Epithelial cell of proximal tubule (primary cell): ENCODE measurements at regions not wholly inside any gene's neighbourhood (a gene's known extent, or its start where the extent isn't known, plus 50 kb on each side); places are given as distances from the start of the nearest gene placed in this dataset.
A peak's percentile ranks its signal among the peaks of the same experiment; 100 is the strongest.

Experiments used
- DNase-seq: peaks from one replicate; pipeline ENCODE4 v3.0.0-alpha.2; 2011; ENCODE audit warnings: low read depth
- H3K4me3 ChIP-seq: 2 replicates; pipeline ENCODE4 v1.5.1; 2011; ENCODE audit warnings: low read depth, mild to moderate bottlenecking, low read length
- TF ChIP-seq, protein P1 (sequence below): conservative IDR thresholded peaks from 2 replicates; pipeline ENCODE4 v1.5.1; 2012; ENCODE audit warnings: low read depth, mild to moderate bottlenecking, low read length

DNA sequence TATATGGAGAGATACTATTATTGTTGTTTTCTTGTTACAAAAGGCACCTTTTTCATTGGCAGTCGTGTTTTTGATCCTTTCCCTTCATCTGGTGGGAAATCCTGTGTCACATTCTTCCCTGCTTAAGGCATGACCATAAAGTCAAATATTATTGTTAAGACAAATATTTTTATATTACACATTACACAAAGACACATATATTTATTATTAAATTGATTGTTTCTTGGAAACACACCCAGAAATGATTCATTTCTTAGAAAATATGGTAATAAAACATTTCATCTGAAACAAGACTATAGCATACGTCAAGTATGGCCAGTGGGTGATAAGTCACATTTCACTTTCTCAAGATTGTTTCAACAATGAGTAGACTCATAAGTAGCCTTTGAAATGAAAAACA is 77.3 kb downstream of the KCTD12 start:
- no peak overlapping the region for H3K4me3 ChIP-seq
- no peak for DNase-seq
- TF ChIP-seq, protein P1, sequence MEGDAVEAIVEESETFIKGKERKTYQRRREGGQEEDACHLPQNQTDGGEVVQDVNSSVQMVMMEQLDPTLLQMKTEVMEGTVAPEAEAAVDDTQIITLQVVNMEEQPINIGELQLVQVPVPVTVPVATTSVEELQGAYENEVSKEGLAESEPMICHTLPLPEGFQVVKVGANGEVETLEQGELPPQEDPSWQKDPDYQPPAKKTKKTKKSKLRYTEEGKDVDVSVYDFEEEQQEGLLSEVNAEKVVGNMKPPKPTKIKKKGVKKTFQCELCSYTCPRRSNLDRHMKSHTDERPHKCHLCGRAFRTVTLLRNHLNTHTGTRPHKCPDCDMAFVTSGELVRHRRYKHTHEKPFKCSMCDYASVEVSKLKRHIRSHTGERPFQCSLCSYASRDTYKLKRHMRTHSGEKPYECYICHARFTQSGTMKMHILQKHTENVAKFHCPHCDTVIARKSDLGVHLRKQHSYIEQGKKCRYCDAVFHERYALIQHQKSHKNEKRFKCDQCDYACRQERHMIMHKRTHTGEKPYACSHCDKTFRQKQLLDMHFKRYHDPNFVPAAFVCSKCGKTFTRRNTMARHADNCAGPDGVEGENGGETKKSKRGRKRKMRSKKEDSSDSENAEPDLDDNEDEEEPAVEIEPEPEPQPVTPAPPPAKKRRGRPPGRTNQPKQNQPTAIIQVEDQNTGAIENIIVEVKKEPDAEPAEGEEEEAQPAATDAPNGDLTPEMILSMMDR, result no peak

DNA sequence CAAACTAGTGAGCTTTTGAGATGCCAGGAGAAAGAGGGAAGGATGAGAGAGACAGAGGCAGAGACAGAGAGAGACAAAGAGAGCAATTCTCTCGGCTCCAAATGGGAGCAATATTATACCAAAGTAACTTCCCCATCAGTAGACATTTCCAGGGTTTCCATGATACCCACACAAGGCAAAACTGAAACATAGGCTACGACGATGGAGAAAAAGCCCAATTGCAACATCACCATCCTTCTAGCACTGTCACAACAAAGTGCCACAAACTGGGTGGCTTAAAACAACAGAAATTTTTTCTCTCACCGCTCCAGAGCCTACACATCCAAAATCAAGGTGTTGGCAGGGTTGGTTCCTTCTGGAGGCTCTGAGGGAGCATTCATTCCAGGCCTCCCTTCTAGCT is 81.4 kb downstream of the KCTD12 start:
- DNase-seq, result no peak
- TF ChIP-seq, protein P1, result no peak
- H3K4me3 ChIP-seq, result no peak overlapping the region

- H3K4me3 ChIP-seq, result no peak overlapping the region
- no peak for DNase-seq
- TF ChIP-seq, protein P1, result no peak
These were observed 82.4 kb downstream of the KCTD12 start for GRCh38 chr13:76803831-76804230.

DNA sequence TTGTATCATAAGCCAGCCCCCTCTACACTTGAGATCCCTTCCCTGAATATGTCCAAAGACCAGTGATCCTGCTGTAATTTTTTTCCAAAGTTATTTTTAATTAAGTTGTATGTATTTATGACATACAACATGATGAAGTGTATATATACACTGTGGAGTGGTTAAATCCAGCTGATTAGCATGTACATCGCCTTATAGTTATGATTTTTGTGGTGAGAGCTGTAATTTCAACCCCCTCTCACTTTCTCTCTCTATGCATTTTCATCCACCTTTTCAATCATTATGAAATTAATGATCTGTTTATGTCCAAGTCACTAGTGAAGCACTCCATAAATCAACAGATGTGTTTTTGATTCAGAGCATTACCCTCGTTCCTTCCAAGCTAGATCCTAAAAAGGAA is 85.3 kb downstream of the KCTD12 start:
- no peak for DNase-seq
- H3K4me3 ChIP-seq, result no peak overlapping the region
- TF ChIP-seq, protein P1, result no peak

- DNase-seq, result peak; percentile 75
- TF ChIP-seq, protein P1, result no peak
- H3K4me3 ChIP-seq, result no peak overlapping the region
These were observed 86.5 kb downstream of the KCTD12 start for GRCh38 chr13:76799696-76800095.

DNA sequence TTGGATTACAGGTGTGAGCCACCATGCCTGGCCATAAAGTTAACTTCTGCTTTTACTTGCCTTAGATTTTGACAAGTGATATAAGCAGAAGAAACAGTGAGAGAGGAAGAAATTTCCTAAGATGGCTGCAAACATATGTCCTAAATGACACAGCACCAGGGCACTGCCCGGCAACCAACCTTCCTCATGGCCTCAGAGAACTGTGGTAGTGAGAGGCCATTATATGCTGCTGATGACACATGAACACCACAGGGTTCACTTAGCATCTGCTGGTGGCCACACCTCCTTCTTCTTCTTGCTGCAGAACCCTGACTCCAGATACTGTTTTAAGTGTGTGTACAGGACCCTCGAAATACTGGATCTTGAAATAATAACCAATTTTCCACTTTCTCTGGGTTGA is 88.2 kb downstream of the KCTD12 start:
- no peak overlapping the region for H3K4me3 ChIP-seq
- TF ChIP-seq, protein P1, result no peak
- no peak for DNase-seq

DNA sequence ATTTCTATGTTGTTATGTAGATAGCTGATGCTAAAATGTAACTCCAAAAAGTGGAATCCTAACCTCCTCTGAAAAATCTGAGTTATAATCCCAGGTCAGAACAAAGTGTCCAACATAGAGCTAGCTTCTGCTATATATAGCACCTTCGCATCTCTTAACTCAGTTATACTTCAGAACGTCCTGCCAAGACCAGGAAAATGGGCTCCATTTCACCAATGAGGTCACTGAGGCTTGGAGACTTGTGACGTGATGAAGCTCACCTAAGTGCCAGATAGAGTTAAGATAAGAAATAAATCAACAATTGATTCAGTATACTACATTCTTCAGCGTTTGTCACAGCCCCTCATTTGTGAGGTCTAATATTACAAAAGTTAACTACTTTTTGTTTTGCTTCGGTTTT is 88.8 kb downstream of the KCTD12 start:
- H3K4me3 ChIP-seq, result no peak overlapping the region
- TF ChIP-seq, protein P1, result no peak
- no peak for DNase-seq
